NCI-H2107 treated with DMSO at 0.1 percent for 48 hours (cell line): ENCODE measurements at regions not wholly inside any gene's neighbourhood (a gene's known extent, or its start where the extent isn't known, plus 50 kb on each side); places are given as distances from the start of the nearest gene placed in this dataset.
A peak's percentile ranks its signal among the peaks of the same experiment; 100 is the strongest.
"Not testable (repeated sequence)": the region's sequence is repeated elsewhere in the genome, so short reads cannot be mapped to it uniquely, and the experiment has no call there.

Experiments used
- DNase-seq: peaks from one replicate; lab custom pipeline; 2025; ENCODE audit not compliant: unreplicated experiment; lab: John Stamatoyannopoulos, UW

DNA sequence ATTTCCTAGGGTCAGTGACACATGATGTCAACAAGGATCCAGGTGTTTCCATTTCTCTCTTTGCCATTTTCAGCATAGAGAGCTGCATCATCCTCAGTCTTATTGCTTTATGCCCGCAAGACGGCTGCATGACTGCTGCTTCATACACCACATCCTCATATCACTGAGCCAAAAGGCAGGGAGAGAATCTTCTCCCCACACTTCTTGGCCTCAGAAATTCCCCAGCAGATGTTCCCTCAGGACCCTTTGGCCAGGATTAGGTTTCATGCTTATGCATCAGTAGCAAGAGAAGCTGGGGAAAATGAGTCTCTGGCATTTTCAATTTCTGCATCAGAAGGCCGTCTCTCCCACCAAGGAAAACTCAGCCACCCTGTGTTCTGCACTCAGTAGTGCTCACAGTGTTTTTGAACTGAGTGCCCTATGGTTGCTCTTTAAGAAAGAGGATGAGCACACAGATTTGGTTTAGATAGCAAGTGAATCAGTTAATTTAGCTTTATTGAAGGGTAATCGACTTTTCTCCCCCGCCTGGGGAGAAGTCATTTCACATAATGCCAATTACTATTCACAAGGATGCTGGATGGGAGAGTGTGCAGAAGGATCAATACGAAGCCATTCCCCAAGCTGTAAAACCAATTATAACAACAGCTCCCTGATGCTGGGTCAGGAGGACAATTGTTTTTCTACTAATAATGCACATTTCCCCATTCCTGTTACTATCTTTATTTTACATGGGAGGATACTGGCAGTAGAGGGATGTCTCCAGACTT, 360.2 kb downstream of the HHIPL2 start:
- no peak for DNase-seq

DNA sequence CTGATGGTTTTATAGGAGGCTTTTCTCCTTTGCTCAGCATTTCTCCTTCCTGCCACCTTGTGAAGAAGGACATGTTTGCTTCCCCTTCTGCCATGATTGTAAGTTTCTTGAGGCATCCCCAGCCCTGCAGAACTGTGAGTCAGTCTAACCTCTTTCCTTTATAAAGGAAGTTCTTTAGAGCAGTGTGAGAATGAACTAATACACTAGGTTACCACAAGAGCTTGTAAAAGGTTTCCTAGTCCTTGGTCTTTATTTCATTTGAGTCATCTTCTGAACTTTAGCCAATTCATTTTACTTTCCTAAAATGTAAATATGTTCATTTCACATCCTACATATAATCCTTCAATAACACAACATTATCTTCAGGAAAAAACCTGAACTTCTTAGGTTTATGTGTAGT, 365.3 kb downstream of the HHIPL2 start:
- DNase-seq, result no peak

DNA sequence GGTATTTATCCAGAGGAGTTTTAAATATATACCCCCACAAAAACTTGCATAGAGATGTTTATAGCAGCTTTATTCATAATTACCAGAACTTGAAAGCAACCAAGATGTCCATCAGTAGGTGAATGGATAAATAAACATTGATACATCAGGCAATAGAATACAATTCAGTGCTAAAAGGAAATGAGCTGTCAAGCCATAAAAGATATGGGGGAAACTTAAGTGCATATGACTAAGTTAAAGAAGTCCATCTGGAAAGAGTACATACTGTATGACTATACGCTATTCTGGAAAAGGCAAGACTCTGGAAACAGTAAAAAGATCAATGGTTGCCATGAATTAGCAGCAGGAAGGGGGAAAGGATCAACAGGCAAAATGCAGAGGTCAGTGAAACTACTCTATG, 366.7 kb downstream of the HHIPL2 start:
- DNase-seq, result no peak

DNA sequence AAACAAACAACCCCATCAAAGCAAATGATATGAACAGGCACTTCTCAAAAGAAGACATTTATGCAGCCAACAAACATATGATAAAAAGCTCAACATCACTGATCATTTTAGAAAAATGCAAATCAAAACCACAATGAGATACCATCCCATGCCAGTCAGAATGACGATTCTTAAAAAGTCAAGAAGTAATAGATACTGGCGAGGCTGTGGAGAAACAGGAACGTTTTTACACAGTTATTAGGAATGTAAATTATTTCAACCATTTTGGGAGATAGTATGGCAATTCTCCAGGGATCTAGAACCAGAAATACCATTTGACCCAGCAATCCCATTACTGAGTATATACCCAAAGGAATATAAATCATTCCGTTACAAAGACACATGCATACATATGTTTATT, 370.4 kb downstream of the HHIPL2 start:
- DNase-seq, result not testable (repeated sequence)

DNA sequence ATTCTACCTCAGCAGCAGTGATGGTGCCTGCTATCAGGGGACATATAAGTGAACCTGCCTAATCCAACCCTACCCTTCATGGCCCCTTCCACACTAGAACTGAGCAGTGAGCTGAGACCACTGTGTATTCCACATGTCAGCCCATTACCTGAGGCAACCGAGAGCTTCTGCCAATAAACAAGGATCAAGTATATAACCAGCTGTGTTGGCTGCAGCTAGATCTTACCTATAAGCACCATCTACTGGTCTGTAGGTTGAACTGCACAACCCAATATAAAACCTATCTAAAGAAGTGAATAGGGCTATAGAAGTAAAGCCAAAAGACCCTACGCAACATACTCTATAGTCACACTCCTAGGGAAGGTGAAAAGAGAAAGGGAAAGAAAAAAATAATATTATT, 376.9 kb downstream of the HHIPL2 start:
- DNase-seq, result peak; percentile 26

DNA sequence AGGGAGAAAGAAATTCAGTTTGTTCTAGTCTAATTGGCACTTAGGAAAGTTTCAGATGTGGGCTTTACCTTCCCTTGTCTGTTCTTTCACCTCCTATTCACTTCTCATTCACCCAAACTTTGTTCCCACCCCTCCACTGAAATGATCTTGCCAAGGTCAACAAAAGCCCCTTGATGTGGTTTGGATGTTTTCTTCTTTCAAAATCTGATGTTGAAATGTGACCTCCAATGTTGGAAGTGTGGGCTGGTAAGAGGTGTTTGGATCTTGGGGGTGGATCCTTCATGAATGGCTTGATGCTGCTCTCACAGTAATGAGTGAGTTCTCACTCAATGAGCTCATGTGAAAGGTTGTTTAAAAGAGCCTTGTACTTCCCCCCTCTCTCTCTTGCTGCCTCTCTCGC, 379.3 kb downstream of the HHIPL2 start:
- no peak for DNase-seq

DNA sequence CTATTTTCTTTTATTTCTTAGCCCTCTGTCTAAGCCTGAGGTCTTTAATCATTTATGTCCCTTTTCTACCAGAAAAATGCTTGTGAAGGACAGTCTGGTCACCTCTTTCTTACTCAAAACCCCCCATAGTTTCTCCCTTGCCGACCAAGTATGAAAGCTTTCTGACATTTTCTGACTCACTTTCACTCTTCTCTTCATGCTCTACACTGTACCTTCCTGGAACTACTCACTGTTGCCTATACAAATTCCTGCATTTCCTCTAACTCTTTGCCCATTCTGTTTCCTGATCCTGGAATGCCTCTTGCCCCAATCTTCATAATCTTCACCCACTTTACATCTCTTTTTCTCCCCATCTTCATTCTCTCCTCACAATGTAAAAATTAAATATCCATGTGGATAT, 380.0 kb downstream of the HHIPL2 start:
- DNase-seq, result no peak

DNA sequence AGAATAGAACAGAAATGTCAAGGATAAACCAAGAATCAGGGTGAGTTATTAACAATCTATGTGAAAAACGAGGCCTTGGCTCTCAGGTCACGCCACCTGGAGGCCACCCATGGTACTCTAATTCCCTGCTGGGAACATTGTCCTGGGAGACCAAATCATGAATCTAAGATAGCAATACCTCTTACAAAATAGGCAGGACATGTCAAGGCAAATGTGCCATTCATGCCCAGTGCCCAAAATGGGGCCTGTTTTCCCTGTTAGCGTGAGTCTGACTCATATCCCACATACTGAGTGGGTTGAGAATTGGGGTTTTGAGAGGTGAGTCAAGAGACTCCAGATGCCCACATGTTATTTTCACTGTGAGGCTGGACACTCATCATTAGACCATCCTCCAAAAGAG, 380.8 kb downstream of the HHIPL2 start:
- no peak for DNase-seq

DNA sequence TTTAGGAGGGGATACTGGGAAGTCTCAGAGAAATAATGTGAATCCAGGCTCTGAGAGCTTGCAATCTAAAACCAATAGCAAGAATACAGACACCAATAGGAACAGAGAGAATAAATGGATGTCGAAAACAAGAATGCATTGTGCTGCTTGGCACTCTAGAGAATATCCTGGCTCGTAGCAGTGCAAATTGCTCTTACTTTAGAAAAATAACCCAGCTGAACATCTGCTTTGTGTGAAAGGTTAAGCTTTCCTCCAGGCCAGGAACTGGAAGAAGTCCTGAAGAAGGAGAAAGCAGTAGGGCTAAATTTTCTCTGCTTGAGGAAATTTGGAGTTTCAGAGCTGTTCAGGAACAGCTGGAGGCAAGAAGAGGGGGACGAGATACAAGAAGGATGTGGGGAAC, 382.3 kb downstream of the HHIPL2 start:
- DNase-seq, result no peak

DNA sequence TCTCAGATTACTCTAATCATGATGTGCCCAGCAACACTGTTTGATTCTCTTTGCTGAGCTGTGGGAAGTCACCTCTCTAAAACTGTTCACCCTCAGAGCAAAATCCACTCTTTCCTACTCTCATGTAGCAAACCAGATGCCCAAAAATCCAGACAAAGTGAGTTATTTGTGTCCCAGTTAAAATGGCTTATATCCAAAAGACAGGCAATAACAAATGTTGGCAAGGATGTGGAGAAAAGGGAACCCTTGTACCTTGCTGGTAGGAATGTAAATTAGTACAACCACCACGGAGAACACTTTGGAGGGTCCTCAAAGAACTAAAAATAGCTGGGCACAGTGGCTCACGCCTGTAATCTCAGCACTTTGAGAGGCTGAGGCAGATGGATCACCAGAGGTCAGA, 384.0 kb downstream of the HHIPL2 start:
- no peak for DNase-seq

DNA sequence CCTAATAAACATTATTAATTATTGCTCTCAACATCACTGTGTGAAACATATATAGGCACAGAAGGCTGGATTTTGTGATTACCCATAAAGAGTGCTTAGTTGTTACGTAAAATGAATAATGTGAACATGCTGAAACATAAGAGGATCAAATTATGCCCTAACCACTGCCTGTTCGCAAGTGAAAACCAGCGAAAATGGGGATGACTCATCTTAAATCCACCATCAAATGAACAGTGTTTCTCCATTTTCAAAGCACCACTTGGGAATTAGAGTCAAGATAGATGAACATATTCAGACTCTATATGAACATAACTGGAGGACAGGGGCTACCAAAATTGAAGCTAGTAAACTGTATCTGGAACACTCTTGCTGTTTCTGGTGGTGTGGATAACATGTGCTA, 386.2 kb downstream of the HHIPL2 start:
- no peak for DNase-seq

DNA sequence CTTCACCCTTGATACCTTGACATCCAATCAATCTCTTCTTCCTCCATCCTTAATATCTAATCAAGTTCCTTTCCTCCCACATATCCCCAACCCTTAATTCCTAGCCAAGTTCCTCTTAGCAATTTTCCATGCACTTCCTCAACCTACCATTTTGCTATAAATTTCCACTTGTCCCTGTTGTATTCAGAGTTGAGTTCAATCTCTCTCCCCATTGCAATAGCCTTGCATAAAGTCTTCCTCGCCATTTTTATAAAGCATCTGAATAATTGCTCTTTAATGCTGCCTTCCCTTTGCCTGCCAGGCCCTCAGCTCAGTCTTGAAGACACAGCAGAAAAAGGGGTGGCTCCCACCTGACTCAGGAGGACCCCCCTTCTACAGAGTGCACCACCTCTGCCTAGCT, 390.3 kb downstream of the HHIPL2 start:
- DNase-seq, result no peak

DNA sequence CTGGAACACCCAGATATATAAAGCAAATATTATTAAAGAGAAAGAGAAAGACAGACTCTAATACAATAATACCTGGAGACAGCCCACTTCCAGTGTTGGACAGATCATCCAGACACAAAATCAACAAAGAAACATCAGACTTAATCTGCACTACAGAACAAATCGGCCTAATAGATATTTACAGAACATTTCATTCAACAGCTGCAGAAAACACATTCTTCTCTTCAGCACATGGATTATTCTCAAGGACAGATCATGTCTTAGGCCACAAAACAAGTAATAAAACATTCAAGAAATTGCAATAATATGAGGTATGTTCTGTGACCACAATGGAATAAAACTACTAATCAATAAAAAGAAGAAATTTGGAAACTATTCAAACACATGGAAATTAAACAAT, 398.3 kb upstream of the DUSP10 start:
- no peak for DNase-seq

DNA sequence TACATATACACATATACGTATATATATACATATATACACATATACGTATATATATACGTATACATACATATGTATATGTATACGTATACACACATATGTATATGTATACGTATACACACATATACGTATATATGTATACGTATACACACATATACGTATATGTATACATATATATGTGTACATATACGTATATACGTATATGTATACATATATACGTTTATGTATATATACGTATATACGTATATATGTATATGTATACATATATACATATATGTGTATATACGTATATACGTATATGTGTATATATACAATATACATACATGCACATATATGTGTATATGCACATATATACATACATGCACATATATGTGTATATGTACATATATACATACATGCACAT, 396.2 kb upstream of the DUSP10 start:
- DNase-seq, result no peak

DNA sequence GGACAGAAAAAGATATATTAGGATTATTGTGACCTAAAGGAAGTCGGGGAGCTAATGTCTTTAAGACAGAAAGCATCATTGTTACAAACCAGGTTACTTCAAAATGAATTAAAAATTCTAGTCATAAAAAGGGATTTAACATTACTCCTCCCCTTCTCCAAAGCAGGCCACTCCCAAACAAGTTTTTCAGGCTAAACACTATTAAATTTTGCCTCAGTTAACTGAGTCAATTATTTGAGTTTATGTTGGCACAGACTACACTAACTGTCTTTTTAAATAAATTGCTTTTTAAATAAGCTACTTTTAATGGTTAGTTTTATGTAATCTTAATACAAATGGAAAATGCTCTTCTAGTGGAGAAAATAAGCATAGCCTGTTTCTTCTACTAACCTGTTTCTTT, 395.0 kb upstream of the DUSP10 start:
- no peak for DNase-seq

DNA sequence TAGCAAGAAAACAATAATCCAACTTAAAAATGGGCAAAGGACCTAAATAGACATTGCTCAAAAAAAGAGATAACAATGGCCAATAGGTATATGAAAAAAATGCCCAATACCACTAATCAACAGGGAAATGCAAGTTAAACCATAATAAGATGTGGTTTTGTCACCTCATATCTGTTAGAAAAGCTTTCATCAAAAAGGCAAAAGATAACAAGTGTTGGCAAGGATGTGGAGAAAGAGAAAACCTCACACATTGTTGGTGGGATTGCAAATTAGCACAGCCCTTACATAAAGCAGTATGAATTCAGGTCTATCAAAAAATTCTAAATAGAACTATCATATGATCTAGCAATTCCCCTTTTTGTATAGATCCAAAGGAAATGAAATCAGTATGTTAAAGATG, 387.2 kb upstream of the DUSP10 start:
- DNase-seq, result no peak

DNA sequence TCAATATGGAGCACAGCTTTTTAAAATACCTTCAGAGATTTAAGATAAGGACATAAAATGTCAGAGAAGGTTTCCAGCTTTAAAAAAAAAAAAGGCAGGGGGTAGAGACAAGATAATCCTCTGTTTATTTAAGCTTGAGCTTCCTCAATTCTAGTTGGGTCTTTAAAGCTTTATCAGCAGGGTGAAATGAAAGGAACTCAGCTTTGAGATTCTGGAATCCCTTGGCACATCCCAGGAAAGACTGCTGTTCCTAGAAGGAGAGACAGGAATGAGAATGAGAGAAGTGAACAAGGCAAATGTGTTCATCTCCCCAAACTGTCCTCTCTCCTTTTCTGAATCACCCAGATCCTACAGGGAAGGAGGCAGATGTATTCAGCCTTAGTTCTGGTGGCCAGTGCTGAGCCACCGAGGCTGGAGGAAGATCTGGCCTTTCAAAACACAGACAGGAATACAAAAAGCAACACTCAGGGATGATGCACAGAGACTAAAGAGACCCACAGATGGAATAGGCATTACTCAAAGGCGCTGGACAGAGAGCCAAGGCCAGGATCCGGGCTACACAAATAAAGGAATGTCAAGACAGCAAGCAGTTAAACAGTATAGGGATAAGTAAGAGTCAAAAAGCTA, 385.8 kb upstream of the DUSP10 start:
- DNase-seq, result no peak

DNA sequence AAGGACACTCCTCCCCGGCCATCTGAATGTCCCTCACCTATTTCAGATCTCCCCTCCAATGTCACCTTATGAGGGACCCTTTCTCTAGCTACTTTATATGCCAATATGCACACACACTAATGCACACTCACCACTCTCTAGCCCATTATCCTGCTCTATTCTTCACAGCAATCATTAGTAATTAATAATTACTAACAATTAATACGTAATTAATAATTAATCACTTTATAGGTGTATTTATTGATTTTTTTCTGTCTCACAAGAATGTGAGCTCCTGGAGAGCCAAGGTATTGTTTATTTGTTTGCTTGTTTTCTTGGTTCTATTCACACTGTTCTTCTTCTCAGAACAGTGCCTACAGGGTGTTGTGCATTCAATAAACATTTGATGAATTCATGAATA, 385.2 kb upstream of the DUSP10 start:
- no peak for DNase-seq

DNA sequence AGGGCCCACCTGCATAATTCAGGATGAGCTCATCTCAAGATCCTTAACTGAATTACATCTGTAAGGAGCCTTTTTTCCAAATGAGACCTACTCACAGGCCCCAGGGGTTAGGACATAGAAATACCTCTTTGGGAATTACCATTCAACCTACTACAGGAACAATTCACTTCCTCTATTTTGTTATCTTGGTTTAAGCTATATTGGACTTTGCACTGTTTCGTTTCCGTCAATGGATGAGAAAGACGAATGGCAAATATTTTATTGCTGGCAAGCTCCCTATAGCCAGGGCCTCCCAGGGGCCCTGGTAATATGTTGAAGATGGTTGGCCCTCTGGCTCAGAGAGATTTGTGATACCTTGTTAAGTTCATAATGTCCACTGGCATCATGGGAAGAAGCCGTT, 384.2 kb upstream of the DUSP10 start:
- no peak for DNase-seq

DNA sequence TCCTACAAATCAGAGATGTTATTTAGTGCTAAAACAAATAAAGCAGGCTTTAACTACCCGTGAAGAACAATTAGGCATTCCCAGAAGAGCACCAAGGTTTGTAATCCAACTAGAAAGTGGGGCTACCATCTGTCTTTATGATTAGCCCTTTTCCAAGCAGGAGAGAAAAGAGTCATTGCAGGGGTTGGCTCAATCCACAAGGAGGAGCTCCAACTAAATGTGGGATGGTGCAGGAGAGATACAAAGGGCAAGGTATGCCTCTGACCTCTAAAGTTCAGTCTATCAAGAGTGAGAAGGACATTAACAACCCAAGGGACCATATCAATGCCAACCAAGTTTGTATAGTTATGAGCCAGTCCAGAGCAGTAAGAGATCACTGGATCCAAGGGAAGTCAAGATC, 382.7 kb upstream of the DUSP10 start:
- no peak for DNase-seq

DNA sequence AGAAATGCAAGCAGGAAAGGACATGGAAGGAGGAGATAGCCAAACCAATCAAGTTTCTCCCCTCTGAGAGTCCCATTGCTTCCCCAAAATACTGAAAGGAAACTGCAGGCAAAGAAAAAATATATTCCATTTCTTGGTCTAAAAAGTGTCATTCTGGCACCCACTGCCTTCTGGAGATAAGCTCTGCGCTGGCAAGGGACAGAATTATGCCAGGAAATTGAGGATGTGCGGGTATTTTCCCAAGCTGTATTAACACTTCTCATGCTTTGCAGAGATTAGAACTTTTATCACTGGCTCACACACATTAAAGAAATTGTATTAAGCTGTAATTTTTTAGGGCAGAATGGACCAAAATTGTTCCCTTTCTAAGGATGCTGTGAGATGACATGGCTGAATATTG, 381.2 kb upstream of the DUSP10 start:
- no peak for DNase-seq

DNA sequence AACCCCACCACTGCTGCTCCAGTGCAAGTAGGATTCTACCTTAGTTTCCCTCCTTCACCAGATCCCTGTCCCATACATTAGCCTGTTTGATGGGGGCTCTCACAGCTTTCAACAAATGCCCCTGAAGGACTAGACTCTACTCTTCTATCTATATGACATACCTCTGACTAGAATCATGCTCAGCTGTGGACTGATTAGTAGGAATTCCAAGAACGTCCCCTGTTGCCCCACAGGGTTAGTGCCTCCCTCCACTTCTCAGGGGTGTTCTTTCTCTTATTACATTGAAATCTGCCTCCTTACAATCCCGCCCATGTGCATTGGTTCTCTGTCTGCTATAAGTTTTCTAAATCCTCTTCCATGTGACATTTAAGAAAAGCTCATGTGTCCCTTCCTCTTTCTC, 375.9 kb upstream of the DUSP10 start:
- no peak for DNase-seq

DNA sequence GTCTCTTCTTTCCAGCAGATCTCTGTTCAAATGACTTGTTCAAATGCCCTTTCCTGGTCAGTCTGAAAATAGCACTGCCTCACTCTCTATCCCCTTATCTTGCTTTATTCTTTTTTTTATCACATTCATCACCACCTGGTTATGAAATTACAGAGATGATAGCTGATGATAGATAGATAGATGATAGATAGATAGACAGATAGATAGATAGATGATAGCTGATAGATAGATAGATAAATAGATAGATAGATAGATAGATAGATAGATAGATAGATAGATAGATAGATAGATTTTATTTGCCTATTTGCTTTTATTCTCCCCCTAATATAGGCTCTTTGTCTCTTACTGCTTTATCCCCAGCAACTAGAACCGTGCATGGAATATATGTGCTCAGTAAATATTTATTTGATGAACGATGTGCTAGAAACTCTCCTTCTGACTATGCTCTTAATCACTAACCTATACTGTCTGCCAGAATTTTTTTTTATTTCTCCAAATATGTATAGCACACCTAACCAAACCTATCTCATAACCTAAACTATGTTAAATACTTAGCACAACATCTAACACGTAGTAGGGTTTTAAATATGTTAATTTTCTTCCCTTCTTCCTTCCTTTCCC, 372.8 kb upstream of the DUSP10 start:
- DNase-seq, result no peak
